Progenitor cell of endocrine pancreas (in vitro differentiated cells): ENCODE measurements at regions not wholly inside any gene's neighbourhood (a gene's known extent, or its start where the extent isn't known, plus 50 kb on each side); places are given as distances from the start of the nearest gene placed in this dataset.

Experiments
- DNase-seq: peaks from one replicate; pipeline ENCODE4 v3.0.0; 2021; ENCODE audit warnings: low spot score; ENCODE audit not compliant: unreplicated experiment
- H3K27ac Mint-ChIP-seq: 2 replicates; pipeline ENCODE4 v1.8.0; 2021; ENCODE audit warnings: mild to moderate bottlenecking, moderate library complexity, mixed read lengths
- H3K27me3 Mint-ChIP-seq: 2 replicates; pipeline ENCODE4 v1.8.0; 2021; ENCODE audit warnings: mixed read lengths
- H3K36me3 Mint-ChIP-seq: 2 replicates; pipeline ENCODE4 v1.8.0; 2022; ENCODE audit warnings: mixed read lengths; ENCODE audit not compliant: insufficient read depth
- H3K4me1 Mint-ChIP-seq: 2 replicates; pipeline ENCODE4 v1.8.0; 2021; ENCODE audit warnings: low read depth, mixed read lengths
- H3K4me3 Mint-ChIP-seq: 2 replicates; pipeline ENCODE4 v1.8.0; 2021; ENCODE audit warnings: low read depth, mild to moderate bottlenecking, moderate library complexity, mixed read lengths
- H3K9me3 Mint-ChIP-seq: 2 replicates; pipeline ENCODE4 v1.8.0; 2021; ENCODE audit warnings: low read depth, mixed read lengths
- TF ChIP-seq, protein P1 (sequence below): fragments of 200-600 bp; sonication (generic); IDR thresholded peaks from one replicate; pipeline ENCODE4 v1.5.0; 2021; ENCODE audit warnings: antibody characterized with exemption, mild to moderate bottlenecking; ENCODE audit not compliant: unreplicated experiment

DNA sequence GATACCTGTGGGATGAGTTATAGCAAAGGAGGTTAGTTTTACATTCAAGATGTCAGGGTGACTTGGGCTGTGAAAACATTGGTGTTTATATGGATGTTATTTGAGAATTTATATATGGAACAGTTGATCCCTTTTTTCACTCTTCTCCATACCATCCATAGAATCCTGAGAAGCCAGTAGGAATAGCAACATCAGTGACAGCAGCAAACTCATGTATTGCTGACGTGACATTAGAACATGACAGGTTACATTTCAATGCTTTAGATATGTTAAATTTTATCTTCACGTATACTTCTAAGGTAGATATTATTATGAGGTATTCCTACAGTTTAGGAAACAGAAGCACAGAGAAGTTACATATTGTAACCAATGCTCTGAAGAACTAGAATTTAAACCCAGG, 745.2 kb upstream of the GCFC2 start:
- Mint-ChIP-seq H3K27ac (no peak overlapping the region), H3K36me3 (no peaks in the 10 kb centered on the region), H3K4me3 (no peak overlapping the region), H3K4me1 (no peaks in the 10 kb centered on the region), H3K9me3 (no peaks in the 10 kb centered on the region), H3K27me3 (no peaks in the 10 kb centered on the region)
- TF ChIP-seq, protein P1, sequence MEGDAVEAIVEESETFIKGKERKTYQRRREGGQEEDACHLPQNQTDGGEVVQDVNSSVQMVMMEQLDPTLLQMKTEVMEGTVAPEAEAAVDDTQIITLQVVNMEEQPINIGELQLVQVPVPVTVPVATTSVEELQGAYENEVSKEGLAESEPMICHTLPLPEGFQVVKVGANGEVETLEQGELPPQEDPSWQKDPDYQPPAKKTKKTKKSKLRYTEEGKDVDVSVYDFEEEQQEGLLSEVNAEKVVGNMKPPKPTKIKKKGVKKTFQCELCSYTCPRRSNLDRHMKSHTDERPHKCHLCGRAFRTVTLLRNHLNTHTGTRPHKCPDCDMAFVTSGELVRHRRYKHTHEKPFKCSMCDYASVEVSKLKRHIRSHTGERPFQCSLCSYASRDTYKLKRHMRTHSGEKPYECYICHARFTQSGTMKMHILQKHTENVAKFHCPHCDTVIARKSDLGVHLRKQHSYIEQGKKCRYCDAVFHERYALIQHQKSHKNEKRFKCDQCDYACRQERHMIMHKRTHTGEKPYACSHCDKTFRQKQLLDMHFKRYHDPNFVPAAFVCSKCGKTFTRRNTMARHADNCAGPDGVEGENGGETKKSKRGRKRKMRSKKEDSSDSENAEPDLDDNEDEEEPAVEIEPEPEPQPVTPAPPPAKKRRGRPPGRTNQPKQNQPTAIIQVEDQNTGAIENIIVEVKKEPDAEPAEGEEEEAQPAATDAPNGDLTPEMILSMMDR, result no peak
- DNase-seq, result no peak

GRCh38 chr2:76450024-76450475, 739.3 kb upstream of the GCFC2 start:
- Mint-ChIP-seq H3K4me1 (peaks cover 1% of the 10 kb centered on the region), H3K36me3 (no peaks in the 10 kb centered on the region)

GRCh38 chr2:76448956-76449355, 738.2 kb upstream of the GCFC2 start:
- H3K4me3 Mint-ChIP-seq, result no peak overlapping the region
- no peak overlapping the region for H3K27ac Mint-ChIP-seq
- H3K27me3 Mint-ChIP-seq, result no peaks in the 10 kb centered on the region
- peaks cover 1% of the 10 kb centered on the region for H3K4me1 Mint-ChIP-seq
- no peak for DNase-seq
- peaks cover 5% of the 10 kb centered on the region for H3K9me3 Mint-ChIP-seq
- TF ChIP-seq, protein P1, result no peak
- no peaks in the 10 kb centered on the region for H3K36me3 Mint-ChIP-seq

More at GRCh38 chr2:76450024-76450475, 739.3 kb upstream of the GCFC2 start:
- Mint-ChIP-seq H3K27me3 (no peaks in the 10 kb centered on the region), H3K27ac (no peak overlapping the region), H3K9me3 (peaks cover 4% of the 10 kb centered on the region), H3K4me3 (no peak overlapping the region)
- TF ChIP-seq, protein P1, result no peak
- no peak for DNase-seq

GRCh38 chr2:76447294-76447693, 736.6 kb upstream of the GCFC2 start:
- H3K4me1 Mint-ChIP-seq, result peaks cover 1% of the 10 kb centered on the region
- no peaks in the 10 kb centered on the region for H3K27me3 Mint-ChIP-seq
- no peaks in the 10 kb centered on the region for H3K36me3 Mint-ChIP-seq
- H3K27ac Mint-ChIP-seq, result no peak overlapping the region
- H3K9me3 Mint-ChIP-seq, result peaks cover 8% of the 10 kb centered on the region
- H3K4me3 Mint-ChIP-seq, result no peak overlapping the region
- TF ChIP-seq, protein P1, result no peak
- no peak for DNase-seq

DNA sequence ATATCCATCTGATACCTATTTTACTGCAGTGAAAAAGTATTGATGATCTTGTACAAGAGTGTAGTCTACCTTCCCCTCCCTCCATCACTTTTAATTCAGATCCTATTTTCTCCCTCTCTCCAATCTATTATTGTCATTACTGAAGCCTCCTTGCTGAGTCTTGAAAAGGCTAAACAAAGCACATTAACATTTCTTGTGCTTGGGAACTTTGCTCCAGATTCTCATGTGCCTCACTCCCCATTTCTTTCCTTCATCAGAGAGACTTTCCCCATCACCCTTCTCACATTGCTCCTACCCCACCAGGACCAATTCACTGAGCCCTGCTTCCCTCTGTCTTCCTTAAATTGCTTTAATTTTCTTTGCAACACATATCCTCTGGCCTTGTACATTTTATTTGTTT, 736.2 kb upstream of the GCFC2 start:
- Mint-ChIP-seq H3K27me3 (no peaks in the 10 kb centered on the region), H3K27ac (no peak overlapping the region), H3K4me1 (peaks cover 1% of the 10 kb centered on the region), H3K9me3 (peaks cover 8% of the 10 kb centered on the region), H3K4me3 (no peak overlapping the region), H3K36me3 (no peaks in the 10 kb centered on the region)
- TF ChIP-seq, protein P1, result no peak
- DNase-seq, result no peak
